ENCODE measurements at regions not wholly inside any gene's neighbourhood (a gene's known extent, or its start where the extent isn't known, plus 50 kb on each side); places are given as distances from the start of the nearest gene placed in this dataset.

DNA sequence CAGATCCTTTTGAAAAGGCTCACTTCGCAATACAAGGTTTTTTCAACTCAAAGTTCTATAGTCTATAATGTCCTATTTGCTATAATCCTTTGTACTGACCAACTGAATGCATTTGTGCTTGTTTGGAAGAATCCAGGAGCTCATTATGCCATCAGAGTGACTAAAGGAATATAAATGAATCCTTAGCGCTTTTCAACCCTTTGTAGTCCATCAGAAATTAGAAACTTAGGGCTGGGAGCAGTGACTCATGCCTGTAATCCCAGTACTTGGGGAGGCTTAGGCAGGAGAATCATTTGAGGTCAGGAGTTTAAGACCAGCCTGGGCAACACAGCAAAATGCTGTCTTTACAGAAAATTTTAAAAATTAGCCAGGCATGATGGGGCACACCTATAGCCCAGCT, 330.2 kb upstream of the CHAC2 start:
- no peak for DNase-seq (ENCODE audit: low spot score)
- CTCF ChIA-PET = no interaction called here
- H3K27ac ChIP-seq = no peak overlapping the region
- TF ChIP-seq, protein P1, sequence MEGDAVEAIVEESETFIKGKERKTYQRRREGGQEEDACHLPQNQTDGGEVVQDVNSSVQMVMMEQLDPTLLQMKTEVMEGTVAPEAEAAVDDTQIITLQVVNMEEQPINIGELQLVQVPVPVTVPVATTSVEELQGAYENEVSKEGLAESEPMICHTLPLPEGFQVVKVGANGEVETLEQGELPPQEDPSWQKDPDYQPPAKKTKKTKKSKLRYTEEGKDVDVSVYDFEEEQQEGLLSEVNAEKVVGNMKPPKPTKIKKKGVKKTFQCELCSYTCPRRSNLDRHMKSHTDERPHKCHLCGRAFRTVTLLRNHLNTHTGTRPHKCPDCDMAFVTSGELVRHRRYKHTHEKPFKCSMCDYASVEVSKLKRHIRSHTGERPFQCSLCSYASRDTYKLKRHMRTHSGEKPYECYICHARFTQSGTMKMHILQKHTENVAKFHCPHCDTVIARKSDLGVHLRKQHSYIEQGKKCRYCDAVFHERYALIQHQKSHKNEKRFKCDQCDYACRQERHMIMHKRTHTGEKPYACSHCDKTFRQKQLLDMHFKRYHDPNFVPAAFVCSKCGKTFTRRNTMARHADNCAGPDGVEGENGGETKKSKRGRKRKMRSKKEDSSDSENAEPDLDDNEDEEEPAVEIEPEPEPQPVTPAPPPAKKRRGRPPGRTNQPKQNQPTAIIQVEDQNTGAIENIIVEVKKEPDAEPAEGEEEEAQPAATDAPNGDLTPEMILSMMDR (conservative IDR thresholded peaks at IDR 0.05; ENCODE audit: low read depth) = no peak
- POLR2A ChIA-PET (ENCODE audit: low non-redundant PET) = no interaction called here

GRCh38 chr2:53436882-53437281, 330.7 kb upstream of the CHAC2 start:
- H3K27ac ChIP-seq = no peak overlapping the region
- TF ChIP-seq, protein P1 (conservative IDR thresholded peaks at IDR 0.05; ENCODE audit: low read depth) = no peak
- DNase-seq (ENCODE audit: low spot score) = no peak
- POLR2A ChIA-PET (ENCODE audit: low non-redundant PET) = no interaction called here
- CTCF ChIA-PET = no interaction called here

- POLR2A ChIA-PET (ENCODE audit: low non-redundant PET) = no interaction called here
- H3K27ac ChIP-seq = no peak overlapping the region
- CTCF ChIA-PET = no interaction called here
- TF ChIP-seq, protein P1 (conservative IDR thresholded peaks at IDR 0.05; ENCODE audit: low read depth) = no peak
- no peak for DNase-seq (ENCODE audit: low spot score)
These were observed 332.0 kb upstream of the CHAC2 start for GRCh38 chr2:53435610-53436009.

DNA sequence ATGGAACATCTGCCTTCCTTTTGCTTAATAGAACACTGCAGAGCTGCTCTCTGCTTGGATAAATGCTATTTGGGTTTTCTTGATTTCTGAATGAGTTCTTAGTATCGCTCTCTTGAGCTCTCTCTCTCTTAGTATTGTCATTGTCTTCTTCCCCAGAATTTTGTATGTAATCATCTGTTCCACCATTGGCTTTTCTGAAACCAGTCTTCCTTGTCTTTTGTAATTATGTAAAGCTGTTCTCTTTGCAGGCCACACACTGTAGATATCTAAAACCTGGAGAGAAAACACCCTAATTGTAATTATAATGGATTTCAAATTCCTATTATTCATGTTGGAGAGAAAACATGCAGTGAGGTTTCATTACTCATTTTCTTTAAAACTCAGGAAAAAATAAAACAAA, 333.1 kb upstream of the CHAC2 start:
- no peak for DNase-seq (ENCODE audit: low spot score)
- TF ChIP-seq, protein P1 (conservative IDR thresholded peaks at IDR 0.05; ENCODE audit: low read depth) = no peak
- no peak overlapping the region for H3K27ac ChIP-seq
- ChIA-PET CTCF (no interaction called here), POLR2A (ENCODE audit: low non-redundant PET) (no interaction called here)

DNA sequence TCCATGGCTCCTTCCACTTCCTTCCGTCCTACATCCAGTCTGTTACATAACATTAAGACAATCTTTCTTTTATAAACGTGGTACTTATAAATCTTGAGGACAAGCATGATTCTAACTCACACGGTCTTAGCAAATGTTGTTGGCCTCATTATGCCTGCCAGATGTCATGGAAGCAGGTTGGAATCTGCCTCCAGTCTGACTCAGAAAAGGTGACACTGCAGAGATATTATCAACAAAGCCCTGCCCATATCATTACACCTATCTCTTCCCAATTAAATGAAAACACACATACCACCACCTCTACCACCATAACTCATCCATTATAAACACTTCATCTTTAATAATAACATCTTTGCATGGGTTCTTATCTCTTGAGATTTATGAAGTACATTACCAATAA, 334.7 kb upstream of the CHAC2 start:
- TF ChIP-seq, protein P1 (conservative IDR thresholded peaks at IDR 0.05; ENCODE audit: low read depth) = no peak
- no peak for DNase-seq (ENCODE audit: low spot score)
- no peak overlapping the region for H3K27ac ChIP-seq
- ChIA-PET POLR2A (ENCODE audit: low non-redundant PET) (no interaction called here), CTCF (no interaction called here)

DNA sequence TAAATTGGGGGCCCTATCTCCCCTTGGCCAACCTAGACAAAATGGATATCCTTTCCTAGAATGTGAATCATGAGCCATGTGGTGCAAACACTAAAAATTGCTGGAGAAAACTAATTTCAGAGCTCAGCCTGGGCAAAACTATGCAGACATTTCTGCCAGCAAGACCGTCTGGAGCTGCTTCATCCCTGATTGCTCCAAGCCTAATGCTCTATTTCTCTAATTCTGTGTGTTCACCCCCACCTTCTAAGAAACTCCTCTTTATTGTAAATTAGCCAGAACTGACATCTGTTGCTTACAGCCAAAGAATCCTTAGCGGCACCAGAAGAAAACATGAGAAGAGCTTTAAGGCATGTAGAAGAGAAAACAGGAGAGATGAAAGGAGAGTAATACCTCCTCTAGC, 337.7 kb upstream of the CHAC2 start:
- CTCF ChIA-PET = interaction anchor here (0.9 kb wide), 1 partner anchor 9 kb away, joined by 3 read pairs; no protein-coding TSS in a partner anchor
- H3K27ac ChIP-seq = no peak overlapping the region
- TF ChIP-seq, protein P1 (conservative IDR thresholded peaks at IDR 0.05; ENCODE audit: low read depth) = no peak
- POLR2A ChIA-PET (ENCODE audit: low non-redundant PET) = no interaction called here
- DNase-seq (ENCODE audit: low spot score) = no peak

- ChIA-PET CTCF (no interaction called here), POLR2A (ENCODE audit: low non-redundant PET) (no interaction called here)
- no peak for DNase-seq (ENCODE audit: low spot score)
- TF ChIP-seq, protein P1 (conservative IDR thresholded peaks at IDR 0.05; ENCODE audit: low read depth) = no peak
- no peak overlapping the region for H3K27ac ChIP-seq
These were observed 342.7 kb upstream of the CHAC2 start for GRCh38 chr2:53424902-53425301.
